GM03348 (cell line): ENCODE measurements at regions not wholly inside any gene's neighbourhood (a gene's known extent, or its start where the extent isn't known, plus 50 kb on each side); places are given as distances from the start of the nearest gene placed in this dataset.

Source experiments
- DNase-seq: peaks from one replicate; pipeline ENCODE4 v3.0.0; 2012; ENCODE audit warnings: low spot score

DNA sequence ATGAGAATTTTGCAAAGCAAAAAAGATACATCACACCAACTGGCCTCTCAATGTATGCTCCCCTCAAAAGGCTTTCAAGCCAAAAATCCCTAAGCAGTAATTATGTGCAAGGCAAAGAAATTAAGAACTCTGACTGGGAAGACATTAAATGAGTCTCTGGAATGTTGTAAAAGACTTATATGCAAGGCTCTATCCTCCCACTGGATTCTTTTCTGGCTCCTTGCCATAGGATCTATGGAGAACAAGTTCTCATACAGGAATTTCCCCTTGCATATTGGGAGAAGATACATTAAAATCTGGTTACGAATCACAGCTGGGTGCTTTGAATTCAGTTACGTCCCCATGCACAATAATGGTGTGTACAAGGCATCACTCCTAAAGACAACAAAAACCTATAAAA is 73.4 kb upstream of the ATL2 start:
- no peak for DNase-seq

DNA sequence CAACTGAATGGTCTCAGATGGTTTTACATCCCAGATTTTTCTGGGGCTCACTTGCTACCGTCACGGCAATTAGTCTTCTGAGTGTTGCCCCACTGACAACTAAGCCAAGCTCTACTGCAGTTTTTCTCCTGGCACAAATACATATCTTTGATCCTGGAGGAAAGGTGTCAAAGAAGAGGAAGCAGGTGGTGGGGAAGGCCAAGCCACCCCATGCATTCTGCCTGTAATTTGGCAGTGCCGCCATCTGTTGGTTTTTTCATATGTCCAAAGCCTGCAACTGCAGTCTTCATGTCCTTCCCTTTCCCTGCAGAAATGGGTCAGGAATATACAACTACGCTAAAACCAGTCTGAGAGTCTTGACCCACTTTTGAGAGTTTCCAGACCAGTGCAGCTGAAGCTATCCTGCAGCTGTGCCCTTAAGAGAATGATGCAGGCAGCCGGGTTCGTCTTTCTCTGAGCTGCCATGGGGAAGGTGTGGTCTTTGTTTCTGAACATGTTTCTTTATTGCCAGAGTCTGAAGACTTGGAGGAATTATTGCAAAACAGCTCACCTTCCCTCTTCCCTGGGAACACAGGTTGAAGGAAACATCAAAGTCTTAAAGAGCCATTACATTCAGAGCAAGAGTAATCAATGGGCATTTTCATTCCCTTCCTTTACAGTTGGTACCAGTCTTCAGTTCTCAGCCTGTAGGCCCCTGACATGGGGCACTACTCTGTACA is 71.8 kb upstream of the ATL2 start:
- no peak for DNase-seq

DNA sequence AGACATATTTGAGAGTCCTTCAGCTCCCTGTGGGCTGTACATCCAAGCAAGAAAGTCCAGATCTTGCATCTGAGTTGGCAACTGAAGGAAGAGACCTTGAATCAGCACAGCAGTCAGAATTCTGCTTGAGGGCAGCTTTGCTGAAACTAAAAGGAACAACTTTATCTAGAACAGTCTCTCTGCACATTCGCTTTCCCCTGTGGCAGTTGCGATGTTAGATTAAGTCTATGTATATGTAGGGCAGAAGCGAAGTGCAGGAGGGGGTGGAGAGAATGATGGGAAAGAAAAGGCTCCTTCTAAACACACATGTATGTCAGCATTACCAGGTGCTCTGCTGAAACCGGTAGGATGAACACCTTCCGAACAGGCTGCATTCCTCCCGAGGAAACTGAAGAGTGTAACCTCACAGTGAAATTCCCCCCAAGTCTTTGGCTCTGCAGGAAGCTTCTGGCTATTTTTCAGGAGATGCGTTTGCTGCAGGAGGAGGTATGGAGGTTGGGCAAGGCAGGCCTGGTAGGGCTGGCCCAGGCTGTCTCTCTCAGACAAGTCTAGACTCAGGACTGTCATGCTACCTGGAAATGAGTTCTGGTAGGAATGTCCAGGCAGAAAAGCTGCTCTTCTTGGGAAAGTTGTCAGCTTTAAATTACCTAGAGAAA is 70.0 kb upstream of the ATL2 start:
- DNase-seq, result no peak

DNA sequence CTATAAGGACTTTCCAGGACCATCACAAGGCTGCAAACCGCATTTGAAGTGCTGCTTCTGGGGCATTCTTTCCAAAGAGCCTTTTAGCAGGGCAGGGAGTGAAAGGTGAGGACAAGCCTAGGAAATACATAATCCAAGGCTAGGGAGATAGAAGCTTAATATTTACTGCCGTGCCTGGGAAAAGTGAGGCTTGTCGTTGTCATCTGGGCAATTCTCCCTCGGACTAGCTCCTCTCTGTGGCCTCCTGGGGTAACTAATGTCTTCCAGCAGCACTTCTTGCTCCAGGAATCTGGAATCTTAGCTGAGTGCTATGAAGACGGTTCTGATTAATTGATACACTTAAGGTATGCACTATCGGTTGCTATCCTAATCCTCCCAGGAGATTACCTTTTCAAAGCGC is 69.3 kb upstream of the ATL2 start:
- DNase-seq, result peak; percentile 32

DNA sequence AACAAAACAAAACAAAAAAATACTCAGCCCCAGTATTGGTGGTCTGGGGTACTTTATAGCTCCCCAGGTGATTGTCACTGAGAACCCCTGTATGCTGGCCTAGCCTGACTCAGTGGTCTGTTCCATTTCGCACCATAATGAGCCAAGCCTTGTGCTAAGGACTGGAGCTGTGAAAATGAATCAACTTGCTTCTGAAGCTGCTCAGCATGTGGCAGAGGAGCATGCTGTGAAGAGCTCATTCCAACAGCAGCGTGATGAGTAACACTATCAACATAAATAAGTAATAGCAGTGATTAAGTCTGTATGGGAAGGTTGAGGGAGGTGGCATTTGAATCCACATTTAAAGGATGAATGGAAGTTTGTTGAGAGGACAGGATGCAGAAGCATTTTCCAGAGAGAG is 67.2 kb upstream of the ATL2 start:
- no peak for DNase-seq

DNA sequence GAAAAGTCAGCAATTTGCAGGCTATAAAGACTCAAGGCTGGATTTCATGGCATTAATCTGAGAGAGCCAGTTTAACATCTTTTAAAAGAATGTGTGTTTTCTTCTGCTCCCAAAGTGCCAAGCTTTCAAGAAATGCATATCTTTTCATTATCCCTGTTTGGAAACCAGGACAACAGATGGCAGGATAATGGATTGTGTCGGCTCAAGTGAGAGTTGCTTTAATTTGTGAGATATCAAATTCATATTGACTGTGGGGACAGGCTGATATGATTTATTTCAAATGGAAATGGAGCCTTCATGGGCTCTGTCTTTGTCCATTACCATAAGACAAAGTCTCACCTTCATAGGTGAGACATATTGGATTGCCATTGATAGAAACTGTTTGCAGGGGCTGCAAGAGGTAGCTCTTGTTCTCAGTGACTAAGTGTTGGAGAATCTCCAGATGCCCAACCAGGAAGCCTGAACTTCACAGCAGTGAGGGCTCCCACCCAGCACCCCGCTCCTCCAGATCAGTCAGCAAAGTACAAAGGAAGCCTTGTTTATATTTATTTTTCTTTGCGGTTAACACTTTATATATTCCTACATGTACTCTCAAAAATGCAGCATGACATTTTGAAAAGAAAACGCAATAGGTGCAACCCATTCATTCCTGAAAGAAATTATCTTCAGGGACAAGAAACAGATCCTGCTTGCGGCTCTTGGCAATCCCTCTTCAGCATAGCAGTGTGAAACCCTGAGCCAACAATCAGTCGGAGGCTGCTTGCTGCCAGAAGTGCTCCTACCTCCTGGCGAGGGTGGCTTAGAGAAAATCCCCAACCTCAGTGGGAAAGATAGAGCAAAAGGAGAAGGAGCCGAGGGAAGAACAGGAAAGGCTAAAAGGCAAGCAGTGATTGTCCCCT is 65.8 kb upstream of the ATL2 start:
- no peak for DNase-seq

DNA sequence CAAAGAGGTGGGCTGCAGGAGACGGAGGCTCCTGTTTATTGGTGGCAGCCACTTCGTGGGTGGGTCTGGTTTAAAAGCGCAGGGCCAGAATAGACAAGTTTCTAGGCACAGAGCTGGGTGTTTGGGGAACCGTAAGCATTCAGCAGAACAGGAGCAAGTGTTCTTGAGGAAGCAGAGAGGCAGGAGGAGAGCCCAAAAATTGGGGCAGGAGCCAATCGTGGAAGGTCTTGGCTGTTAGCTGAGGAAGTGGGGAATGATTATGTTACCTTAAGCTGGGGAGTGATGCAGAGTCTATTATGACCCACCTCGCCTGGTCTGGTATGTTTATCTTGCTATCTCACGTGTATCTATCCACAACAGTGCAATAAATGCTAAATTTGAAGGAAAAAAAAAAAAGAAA is 64.3 kb upstream of the ATL2 start:
- DNase-seq, result no peak

DNA sequence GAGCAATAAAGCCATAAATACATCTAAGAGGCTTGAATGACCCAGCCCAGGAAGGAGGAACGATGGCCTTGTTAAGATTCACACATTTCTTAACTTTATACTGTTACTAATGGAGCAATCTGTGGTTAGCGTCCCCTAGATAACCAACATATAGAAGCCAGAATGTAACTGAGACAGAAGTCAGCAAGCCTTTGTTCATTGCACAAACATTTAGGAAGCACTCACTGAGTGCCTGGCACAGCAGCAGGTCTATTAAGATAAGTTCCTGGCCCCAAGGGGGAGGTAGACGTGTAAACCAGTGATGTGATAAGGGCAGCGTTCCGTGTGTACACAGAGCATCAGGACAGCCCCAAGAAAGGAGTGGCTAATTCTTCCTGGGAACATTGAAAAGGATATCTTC is 63.6 kb upstream of the ATL2 start:
- DNase-seq, result no peak

DNA sequence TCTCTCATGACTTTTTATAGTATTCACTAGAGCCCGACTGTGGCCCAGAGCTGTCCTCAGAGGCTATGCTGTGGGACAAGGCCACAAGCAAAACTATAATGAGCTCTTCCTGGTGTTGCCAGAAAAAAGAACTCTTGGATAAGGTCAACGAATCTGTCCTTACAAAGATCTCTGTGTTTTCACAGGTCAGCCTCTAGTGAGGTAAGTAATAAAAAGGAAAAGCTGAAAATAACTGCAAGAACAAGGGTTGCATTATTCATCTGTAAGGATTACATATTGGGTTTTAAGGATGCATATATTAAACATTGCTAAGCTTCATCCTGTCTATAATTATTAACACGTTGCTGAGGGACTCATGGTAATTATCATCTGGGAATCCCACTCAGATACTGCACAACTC is 62.8 kb upstream of the ATL2 start:
- DNase-seq, result no peak

DNA sequence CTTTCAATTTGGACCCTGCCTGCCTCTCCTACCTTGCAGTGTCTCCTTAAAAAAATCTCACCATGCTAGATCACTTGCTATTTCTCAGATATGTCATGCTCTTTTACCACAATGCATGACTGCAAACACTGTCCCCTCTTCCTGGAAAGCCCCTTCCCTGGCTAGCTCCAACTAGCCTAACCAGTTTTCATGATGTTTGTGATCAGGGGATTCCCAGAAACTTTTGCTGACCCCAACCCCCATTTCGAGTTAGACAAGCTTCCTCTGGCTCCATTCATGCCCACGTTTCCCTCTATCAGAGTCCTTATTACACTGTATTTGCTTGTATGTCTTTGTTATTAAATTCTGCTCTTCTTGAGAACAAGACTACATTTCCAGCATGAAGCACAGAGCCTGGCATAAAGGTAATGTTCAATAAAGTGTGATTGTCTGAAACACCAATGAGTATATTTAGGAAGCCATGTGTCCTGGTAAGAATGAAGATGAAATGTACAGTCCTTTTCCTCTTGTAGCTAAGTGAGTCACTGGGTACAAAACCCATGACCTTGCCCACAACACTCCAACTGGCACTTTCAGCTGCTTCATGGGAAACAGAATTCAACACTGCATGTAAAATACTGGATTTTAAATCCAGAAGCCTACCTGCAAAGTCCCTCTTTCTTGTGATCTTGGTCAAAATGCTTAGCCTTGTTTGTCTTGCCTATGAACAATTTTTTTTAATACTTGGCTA is 62.0 kb upstream of the ATL2 start:
- DNase-seq, result no peak

DNA sequence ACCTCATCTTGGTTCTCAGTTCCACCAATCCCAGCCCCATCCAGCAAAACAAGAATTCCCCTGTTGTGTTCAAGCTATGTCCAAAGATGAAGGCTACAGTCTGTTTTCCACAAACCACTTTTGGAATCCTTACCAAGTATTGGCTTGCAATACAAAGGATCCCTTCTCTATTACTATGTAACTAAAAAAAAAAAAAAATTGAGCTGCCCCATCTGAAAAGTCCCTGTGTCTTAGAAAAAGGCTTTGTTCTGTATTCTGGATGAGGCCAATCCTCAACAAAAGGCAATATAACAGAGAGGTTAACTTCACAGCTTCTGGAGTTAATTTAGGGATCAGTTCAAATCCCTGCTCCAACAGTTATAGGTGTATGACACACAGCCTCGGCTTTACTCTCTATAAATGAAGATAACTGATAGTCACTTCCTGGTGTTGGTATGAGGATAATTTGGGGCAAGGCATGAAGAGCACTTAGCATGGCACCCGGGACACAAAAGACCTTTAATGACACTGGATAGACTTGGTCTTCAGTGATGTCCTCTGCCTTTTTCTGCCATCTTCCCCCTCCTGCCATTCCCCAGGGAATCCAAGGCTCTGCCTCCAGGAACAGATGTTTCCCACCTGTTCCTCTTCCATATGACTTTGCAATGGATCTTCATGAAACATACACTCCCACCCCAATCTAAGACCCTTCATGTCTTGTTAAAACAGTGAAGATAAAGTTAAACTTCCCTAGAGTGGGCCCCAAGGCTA is 61.2 kb upstream of the ATL2 start:
- no peak for DNase-seq

DNA sequence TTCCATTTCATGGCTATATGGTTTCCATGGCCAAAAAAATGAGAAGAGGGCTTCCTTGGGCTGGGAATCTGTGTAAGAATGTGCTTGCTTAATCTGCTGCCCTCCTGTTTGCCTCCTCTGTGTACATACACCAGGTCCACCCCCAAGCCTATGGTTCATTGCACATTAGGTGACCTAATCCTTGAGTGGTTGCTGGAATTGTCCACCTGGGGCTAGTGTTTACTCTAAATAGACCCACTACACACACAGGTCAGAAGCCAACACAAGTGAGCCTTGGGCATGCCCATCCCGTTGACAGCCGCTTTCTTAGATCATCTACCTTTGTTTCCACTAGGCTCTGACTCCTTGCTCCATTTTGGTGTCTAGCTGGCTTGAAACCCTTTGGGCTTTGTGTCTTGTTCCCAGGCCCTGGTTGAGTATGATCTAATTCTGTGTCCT is 59.2 kb upstream of the ATL2 start:
- DNase-seq, result no peak

DNA sequence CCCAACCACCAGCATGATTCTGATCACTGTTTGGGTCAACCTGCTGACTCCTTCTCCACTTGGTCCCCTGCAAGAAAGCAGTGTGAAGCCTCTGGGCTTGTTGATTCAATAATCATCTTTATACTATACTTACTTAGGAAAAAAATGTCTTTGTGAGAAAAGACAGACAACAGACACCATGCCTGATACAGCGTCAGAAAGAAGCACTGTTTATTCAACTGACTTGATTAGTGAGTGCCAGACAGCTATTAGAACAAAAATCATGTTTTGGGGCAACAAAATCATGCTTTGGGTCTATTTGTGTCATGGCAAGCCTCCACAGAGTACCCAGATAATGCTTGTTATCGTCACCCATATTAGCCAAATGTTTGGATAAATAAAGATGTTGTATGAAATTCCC is 58.7 kb upstream of the ATL2 start:
- DNase-seq, result no peak

DNA sequence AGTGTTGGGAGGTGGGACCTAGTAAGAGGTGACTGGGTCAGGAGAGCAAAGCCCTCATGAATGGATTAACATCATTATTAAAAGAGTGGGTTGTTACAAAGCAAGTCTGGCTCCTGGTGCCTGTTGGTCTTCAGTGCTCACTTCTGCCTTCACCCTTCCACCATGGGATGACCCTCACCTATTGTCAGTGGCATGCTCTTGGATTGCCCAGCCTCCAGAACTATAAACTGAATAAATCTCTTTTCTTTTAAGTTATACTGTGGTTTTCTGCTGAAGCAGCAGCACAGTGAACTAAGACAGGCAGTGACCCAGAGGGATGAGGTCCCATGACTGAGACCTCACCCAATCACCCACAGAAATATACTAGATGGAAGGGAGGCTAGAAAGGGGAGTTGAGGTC is 57.5 kb upstream of the ATL2 start:
- no peak for DNase-seq

DNA sequence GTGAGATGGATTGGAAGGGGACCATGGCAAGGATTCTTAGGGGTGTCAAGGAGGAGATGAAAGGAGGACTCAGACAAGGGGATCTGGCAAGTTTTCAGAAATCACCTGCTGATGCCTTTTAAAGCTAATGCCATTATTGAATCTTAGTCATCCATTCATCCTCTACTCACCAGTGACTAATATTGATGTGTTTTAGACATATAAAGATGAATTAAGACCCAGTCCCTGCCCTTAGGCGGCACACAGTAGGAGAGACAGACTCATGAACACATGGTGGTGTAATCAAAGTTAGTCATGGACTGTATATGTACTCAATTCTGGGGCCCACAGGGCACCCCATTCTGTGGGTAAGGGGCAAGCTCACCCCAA is 56.5 kb upstream of the ATL2 start:
- DNase-seq, result no peak

DNA sequence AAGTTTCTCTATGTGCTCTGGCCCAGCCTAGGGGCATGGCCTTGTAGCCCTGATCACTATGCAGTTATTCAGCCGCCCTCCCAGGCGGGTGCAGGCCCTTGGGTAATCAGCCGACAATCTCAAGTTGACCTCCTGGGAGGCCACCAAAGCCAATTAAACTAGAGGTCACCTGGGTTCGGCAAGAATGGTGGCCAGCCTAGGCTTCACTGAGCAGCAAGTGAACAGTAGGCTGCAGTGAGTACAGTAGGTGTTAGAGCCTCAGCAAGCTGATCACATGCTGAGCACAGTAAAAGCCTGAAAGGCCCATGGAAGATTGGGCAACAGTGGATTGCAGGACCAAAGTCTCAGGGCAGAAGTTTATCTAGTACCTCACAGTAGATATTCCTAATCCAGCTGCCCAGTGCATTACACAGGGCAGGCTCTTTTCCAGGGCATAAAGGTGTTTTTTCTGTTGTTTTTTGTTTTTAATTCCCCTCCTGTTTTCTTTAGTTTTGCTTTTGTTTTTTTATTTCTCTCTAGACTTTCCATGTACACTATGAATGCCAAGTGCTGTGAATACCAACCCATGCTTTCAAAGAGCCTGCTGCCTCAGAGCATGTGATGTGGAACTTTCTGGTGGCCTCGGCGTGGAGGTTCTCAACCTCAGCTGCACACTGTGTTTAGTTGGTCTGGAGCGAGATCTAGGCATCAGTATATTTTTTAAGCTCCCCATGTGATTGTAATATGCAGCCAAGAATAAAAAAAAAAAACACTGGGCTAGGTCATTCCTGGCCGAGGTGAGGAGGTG is 55.9 kb upstream of the ATL2 start:
- no peak for DNase-seq

DNA sequence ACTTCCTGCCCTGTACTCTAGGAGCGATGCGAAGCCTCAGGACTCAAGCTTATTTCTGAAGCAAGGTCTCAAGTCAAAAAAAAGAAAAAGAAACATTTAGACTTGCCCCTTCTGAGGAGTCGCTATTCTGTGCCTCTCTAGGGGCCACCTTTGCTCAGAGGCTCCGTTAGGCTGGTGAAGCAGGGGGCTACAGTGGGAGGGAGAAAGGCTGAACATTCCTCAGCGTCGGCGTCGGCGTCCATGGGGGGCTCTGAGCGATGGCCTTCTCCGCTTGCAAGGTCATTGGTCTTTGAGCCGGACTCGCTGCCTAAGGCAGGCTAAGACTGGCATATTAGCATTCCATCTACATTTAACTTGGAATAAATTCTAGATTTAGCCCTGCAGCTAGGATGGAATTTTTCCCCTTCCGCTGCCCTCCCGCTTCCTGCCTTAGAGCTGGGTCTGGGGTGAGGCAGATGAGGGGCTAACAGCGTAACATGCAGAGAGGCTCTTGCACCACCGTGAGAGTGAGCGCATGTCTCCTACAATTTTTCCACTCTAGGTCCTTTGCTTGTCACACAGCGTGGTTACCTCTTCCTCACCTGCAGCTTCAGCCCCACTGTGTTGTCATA is 53.6 kb upstream of the ATL2 start:
- DNase-seq, result no peak

DNA sequence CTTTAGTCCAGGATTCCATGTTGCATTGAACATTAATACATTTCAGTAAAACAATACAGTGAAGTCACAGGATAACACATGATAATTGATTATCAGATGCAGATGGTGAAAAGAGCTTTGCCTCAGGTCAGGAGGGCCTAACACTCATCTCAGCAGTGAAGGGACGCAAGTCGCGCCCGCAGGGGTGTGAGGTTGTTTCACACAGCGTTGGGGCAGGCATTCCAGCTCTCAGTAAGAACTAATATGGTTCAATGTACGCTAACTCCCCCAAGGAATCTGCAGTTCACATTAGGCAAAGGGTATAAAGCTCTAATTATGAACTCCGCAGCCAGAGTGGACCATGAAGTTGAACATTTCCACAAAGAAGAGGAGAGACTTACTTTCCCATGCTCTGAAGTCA is 53.1 kb upstream of the ATL2 start:
- no peak for DNase-seq

DNA sequence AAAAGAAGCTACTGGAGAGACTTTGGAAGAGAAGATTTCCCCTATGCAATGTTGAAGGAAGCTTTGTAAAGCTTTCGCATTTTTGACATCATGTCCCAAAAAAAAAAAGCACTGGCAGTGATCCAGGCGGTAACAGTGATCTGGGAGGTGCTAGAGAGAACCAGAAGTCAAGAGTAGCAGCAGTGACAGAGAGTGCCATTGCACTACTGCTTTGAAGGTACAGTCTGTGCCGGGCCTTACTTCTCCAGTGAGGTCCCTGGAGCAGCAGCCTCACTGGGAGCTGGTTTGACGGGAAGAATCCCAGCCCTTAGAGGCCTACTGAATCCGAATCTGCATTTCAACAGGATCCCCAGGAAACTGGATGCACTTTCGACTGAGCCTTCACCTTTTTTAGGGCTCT is 50.9 kb upstream of the ATL2 start:
- no peak for DNase-seq

DNA sequence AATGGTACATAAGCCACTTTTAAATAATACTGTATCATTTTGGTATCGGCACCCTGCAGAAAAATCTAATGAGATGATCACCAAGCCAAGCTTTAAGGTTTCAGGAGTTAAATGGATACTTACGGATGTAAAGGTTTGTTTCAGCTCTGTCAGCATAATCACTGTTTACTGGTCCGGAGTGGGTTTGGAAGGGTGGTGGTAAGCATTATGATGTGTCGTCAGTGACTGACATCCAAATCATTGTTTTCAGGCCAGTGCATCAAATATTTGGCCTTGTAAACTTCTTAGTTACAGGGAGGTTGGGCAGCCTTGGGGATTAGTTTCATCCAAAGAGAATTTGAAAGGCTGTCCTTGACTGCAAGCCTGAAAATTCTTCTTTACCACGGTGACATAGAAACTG is 50.0 kb upstream of the ATL2 start:
- DNase-seq, result no peak
